ENCODE measurements at regions not wholly inside any gene's neighbourhood (a gene's known extent, or its start where the extent isn't known, plus 50 kb on each side); places are given as distances from the start of the nearest gene placed in this dataset.

DNA sequence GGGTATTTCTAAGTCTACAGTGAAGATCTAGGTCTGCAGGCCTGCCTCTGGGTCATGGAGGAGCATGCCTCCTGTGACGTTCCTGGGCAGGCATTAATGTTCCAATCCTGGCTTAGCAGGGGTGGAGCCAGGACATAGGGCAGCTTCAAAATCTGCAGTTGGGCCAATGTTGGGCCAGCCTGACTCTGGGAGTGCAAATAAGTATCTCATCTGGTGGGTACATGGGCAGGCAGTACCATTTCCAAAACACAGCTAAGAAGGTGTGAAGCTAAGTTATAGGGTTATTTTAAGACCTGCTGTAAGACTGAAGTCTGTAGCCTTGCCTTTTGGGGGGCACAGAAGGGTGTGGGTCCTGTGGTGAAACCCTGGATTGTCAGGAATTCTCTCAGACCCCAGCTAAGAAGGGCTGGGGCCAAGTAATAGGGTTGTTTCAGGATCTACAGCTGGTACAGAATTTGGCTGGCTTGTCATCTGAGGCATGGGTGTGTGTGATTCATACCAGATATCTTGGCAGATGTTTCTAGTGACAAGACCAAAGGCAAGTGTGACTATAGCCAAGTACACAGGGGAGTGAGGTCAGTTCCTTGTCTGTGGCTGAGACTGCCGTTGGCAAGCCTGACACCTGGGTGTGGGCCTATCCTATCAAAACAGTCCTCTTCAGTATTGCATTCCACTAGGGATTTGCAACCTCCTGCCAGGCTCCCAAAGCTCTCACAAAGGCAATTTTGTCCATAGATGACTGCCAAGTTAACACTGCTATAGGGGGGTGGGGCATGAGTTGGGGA is 468.7 kb upstream of the B3GALT2 start:
- no peak overlapping the region for H3K27ac ChIP-seq
- H3K4me1 ChIP-seq = peaks cover 3% of the 10 kb centered on the region
- intact Hi-C loops (cut with DNase I) = no loop called here
- ATAC-seq (peak in 1 of 2 donors; percentile 24), DNase-seq (no peak)
- TF ChIP-seq, protein P1, sequence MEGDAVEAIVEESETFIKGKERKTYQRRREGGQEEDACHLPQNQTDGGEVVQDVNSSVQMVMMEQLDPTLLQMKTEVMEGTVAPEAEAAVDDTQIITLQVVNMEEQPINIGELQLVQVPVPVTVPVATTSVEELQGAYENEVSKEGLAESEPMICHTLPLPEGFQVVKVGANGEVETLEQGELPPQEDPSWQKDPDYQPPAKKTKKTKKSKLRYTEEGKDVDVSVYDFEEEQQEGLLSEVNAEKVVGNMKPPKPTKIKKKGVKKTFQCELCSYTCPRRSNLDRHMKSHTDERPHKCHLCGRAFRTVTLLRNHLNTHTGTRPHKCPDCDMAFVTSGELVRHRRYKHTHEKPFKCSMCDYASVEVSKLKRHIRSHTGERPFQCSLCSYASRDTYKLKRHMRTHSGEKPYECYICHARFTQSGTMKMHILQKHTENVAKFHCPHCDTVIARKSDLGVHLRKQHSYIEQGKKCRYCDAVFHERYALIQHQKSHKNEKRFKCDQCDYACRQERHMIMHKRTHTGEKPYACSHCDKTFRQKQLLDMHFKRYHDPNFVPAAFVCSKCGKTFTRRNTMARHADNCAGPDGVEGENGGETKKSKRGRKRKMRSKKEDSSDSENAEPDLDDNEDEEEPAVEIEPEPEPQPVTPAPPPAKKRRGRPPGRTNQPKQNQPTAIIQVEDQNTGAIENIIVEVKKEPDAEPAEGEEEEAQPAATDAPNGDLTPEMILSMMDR (IDR thresholded peaks at IDR 0.05) = no peak
- no peaks in the 10 kb centered on the region for H3K36me3 ChIP-seq
- no peaks in the 10 kb centered on the region for H3K27me3 ChIP-seq (ENCODE audit: low read depth)
- H3K9me3 ChIP-seq = peaks cover 10% of the 10 kb centered on the region
- H3K4me3 ChIP-seq = no peak overlapping the region

GRCh38 chr1:193649587-193649986 is 463.2 kb upstream of the B3GALT2 start:
- no peaks in the 10 kb centered on the region for H3K36me3 ChIP-seq
- no peak for ATAC-seq
- no peak overlapping the region for H3K4me3 ChIP-seq
- TF ChIP-seq, protein P1 (IDR thresholded peaks at IDR 0.05) = no peak
- no peaks in the 10 kb centered on the region for H3K4me1 ChIP-seq
- peaks cover 10% of the 10 kb centered on the region for H3K9me3 ChIP-seq
- no peak overlapping the region for H3K27ac ChIP-seq
- intact Hi-C loops (cut with DNase I) = no loop called here
- DNase-seq = no peak
- H3K27me3 ChIP-seq (ENCODE audit: low read depth) = no peaks in the 10 kb centered on the region

DNA sequence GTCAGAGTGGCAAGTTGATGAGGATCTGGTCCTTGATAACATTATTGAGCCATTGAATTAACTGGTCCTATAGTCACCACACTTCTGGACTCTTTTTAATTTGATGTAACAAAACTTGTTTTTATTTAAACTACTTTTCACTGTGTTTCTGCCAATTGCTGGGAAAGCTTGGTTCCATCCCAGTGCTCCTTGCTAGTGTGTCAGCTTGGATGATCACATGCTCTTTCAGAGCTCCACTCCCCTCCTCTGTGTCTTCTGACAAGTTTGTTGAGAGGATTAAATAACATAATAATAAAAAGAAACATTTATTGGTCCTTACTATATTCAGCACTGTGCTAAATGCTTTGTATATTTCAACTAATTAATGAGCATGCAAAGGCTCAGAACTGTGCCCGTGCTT is 448.5 kb upstream of the B3GALT2 start:
- Histone ChIP-seq H3K4me3 (no peak overlapping the region), H3K36me3 (no peaks in the 10 kb centered on the region), H3K9me3 (no peaks in the 10 kb centered on the region), H3K27me3 (ENCODE audit: low read depth) (no peaks in the 10 kb centered on the region), H3K4me1 (no peaks in the 10 kb centered on the region), H3K27ac (no peak overlapping the region)
- ATAC-seq (no peak), DNase-seq (no peak)
- TF ChIP-seq, protein P1 (IDR thresholded peaks at IDR 0.05) = no peak
- intact Hi-C loops (cut with DNase I) = no loop called here

- Histone ChIP-seq H3K9me3 (no peaks in the 10 kb centered on the region), H3K36me3 (no peaks in the 10 kb centered on the region), H3K4me3 (no peak overlapping the region), H3K27me3 (ENCODE audit: low read depth) (no peaks in the 10 kb centered on the region), H3K27ac (no peak overlapping the region), H3K4me1 (no peaks in the 10 kb centered on the region)
- DNase-seq (no peak), ATAC-seq (no peak)
- intact Hi-C loops (cut with DNase I) = no loop called here
- TF ChIP-seq, protein P1 (IDR thresholded peaks at IDR 0.05) = no peak
These were observed 448.1 kb upstream of the B3GALT2 start for GRCh38 chr1:193634470-193634869.

- Histone ChIP-seq H3K9me3 (no peaks in the 10 kb centered on the region), H3K36me3 (no peaks in the 10 kb centered on the region), H3K27me3 (ENCODE audit: low read depth) (no peaks in the 10 kb centered on the region), H3K4me3 (no peak overlapping the region), H3K4me1 (no peaks in the 10 kb centered on the region), H3K27ac (no peak overlapping the region)
- DNase-seq = no peak
- intact Hi-C loops (cut with DNase I) = no loop called here
- TF ChIP-seq, protein P1 (IDR thresholded peaks at IDR 0.05) = no peak
- ATAC-seq = no peak
These were observed 447.6 kb upstream of the B3GALT2 start for GRCh38 chr1:193633991-193634390.
